ENCODE measurements at regions not wholly inside any gene's neighbourhood (a gene's known extent, or its start where the extent isn't known, plus 50 kb on each side); places are given as distances from the start of the nearest gene placed in this dataset.

- TF ChIP-seq CTCF (IDR thresholded peaks at IDR 0.05) (no peak), POLR2A (IDR thresholded peaks at IDR 0.05) (no peak)
Observed at GRCh38 chr14:51545396-51545795, 106.3 kb upstream of the FRMD6 start.

Measured in adrenal gland (tissue), 5 donors.